ENCODE measurements at regions not wholly inside any gene's neighbourhood (a gene's known extent, or its start where the extent isn't known, plus 50 kb on each side); places are given as distances from the start of the nearest gene placed in this dataset.

GRCh38 chr14:87199381-87199780 lies 793.6 kb downstream of the GALC start:
- in situ Hi-C loops (cut with HindIII; ENCODE audit: low sequenced_read_pairs), result no loop called here

GRCh38 chr14:87196436-87196835 lies 796.5 kb downstream of the GALC start:
- in situ Hi-C loops (cut with HindIII; ENCODE audit: low sequenced_read_pairs), result no loop called here

DNA sequence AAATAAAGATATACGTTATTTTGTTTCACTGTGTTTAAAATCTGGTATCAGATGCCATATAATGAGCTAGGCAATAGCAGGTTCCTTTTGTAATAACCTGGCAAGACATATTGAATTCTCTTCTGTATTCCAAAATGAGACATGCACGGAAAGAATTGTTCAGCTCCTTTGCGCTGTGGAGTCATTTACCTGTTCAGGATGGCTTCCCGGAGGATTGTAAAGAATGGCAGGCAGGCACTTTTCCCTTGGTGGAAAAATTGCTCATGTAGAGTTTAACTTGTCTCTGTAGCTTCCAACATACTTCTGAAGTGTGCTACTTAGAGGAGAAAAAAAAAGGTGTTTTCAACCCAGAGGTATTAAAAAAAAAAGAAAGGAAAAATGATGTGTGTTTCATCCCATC lies 805.2 kb downstream of the GALC start:
- in situ Hi-C loops (cut with HindIII; ENCODE audit: low sequenced_read_pairs), result no loop called here

GRCh38 chr14:87186737-87187136 lies 806.2 kb downstream of the GALC start:
- in situ Hi-C loops (cut with HindIII; ENCODE audit: low sequenced_read_pairs), result no loop called here

GRCh38 chr14:87185961-87186560 lies 806.9 kb downstream of the GALC start:
- in situ Hi-C loops (cut with HindIII; ENCODE audit: low sequenced_read_pairs), result no loop called here

DNA sequence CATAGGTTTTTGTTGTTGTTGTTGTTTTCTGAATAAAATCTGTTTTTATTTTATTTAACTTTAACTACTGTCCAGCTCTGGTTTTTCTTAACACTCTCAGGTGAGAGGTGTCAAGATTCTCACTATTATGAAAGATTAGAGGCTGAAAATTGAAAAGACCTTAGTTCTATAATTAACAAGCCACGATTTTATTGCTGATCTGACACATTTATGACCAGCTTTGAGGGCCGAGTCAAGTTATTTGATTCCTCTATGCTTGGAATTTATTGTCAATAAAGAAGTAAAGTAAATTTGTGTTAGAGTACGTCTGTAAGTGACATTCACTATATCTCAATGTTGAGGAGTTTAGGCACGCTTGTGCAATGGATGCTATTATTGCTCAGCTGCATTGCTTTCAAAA lies 808.8 kb downstream of the GALC start:
- in situ Hi-C loops (cut with HindIII; ENCODE audit: low sequenced_read_pairs), result no loop called here

- in situ Hi-C loops (cut with HindIII; ENCODE audit: low sequenced_read_pairs), result no loop called here
These were observed 811.7 kb downstream of the GALC start for GRCh38 chr14:87181288-87181687.

DNA sequence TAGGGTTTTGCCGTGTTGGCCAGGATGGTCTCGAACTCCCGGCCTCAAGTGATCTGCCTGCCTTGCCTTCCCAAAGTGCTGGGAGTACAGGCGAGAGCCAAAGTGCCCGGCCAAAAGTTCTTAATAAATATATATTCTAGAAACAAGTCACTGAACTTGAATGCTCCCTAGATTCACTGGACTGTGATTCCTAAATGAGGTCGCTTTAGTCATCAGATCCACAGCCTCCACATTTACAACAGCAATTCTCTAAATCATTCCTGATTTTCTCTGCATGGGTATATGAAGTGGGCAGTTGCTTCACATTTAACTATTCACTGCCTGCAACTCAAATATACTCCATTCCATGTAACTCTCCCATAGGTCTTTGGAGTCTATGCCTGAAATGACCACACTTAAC lies 813.0 kb downstream of the GALC start:
- in situ Hi-C loops (cut with HindIII; ENCODE audit: low sequenced_read_pairs), result no loop called here

GRCh38 chr14:87178277-87178676 lies 814.7 kb downstream of the GALC start:
- in situ Hi-C loops (cut with HindIII; ENCODE audit: low sequenced_read_pairs), result no loop called here

DNA sequence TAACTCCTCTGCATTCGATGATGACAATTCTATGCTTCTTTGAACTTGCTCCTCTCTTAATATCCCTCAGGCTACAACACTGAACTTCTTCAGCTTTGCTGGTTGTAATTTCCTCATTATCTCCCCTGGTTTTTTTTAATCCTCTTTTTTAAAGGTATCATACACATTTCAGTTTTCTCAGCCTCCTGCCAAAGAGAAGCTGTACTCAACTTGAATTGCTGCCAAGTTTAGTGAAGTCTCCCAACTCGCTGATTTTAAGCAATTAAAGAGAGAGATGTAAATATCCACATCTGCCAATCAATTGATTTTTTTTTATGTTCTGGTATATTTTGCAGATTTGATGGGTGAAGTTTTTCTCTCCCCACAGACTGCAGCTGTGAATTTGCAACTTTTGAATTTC lies 817.8 kb downstream of the GALC start:
- in situ Hi-C loops (cut with HindIII; ENCODE audit: low sequenced_read_pairs), result no loop called here

- in situ Hi-C loops (cut with HindIII; ENCODE audit: low sequenced_read_pairs), result no loop called here
These were observed 821.8 kb downstream of the GALC start for GRCh38 chr14:87171141-87171540.

DNA sequence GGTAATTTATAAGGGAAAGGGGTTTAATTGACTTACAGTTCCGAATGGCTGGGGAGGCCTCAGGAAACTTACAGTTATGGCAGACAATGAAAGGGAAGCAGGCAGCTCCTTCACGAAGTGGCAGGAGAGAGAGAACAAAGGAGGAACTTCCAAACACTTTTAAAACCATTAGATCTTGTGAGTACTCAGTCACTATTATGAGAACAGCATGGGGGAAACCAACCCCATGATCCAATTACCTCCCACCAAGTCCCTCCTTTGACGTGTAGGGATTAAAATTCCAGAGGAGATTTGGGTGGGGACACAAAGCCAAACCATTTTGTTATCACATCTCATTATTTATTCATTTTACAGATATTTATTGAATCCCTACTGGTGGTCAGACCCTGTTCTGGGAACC lies 822.8 kb downstream of the GALC start:
- in situ Hi-C loops (cut with HindIII; ENCODE audit: low sequenced_read_pairs), result no loop called here

GRCh38 chr14:87169362-87169761 lies 823.6 kb downstream of the GALC start:
- in situ Hi-C loops (cut with HindIII; ENCODE audit: low sequenced_read_pairs), result loop anchor here (5.0 kb wide), 1 partner anchor 82 kb away; no protein-coding TSS in a partner anchor

- in situ Hi-C loops (cut with HindIII; ENCODE audit: low sequenced_read_pairs), result no loop called here
These were observed 831.5 kb downstream of the GALC start for GRCh38 chr14:87161502-87161901.

DNA sequence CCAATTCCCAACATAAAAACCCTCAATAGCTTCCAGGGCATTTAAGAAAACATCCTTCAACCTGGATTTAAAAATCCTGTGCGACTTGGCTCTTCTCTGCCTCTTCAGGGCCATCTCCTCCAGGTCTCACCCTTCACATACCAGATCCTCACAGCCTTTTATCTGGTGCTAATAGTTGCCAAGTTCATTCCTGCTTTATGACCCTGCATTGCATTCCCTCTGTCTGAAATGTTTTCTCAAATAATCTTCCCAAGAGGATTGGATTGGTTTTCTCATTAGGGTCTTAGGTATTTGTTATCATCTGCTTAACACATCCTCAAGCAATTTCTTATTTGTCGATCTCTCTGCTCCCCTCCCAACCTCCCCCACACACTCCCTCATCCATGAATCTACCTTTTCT lies 832.0 kb downstream of the GALC start:
- in situ Hi-C loops (cut with HindIII; ENCODE audit: low sequenced_read_pairs), result no loop called here

GRCh38 chr14:87158283-87158682 lies 834.7 kb downstream of the GALC start:
- in situ Hi-C loops (cut with HindIII; ENCODE audit: low sequenced_read_pairs), result no loop called here

GRCh38 chr14:87156878-87157277 lies 836.1 kb downstream of the GALC start:
- in situ Hi-C loops (cut with HindIII; ENCODE audit: low sequenced_read_pairs), result no loop called here

- in situ Hi-C loops (cut with HindIII; ENCODE audit: low sequenced_read_pairs), result no loop called here
These were observed 837.0 kb downstream of the GALC start for GRCh38 chr14:87155856-87156488.

DNA sequence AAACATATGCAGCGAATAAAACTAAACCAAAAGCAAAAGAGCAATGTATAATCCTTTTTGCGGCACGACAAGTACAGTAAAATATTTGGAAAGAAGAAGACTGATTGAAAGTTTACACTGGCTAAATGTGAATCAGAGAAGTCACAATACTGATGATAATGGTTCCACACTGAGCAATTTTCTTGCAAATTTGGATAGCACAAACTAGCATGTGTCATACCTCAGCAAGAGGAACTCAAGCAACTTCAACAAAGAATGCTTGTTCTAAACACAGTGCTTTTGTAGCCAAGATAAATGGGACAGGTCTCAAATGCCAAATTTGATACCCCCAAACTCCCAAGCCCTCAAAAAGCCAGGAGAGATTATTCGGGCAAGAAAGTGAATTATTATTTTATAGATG lies 839.1 kb downstream of the GALC start:
- in situ Hi-C loops (cut with HindIII; ENCODE audit: low sequenced_read_pairs), result no loop called here

- in situ Hi-C loops (cut with HindIII; ENCODE audit: low sequenced_read_pairs), result no loop called here
These were observed 839.6 kb downstream of the GALC start for GRCh38 chr14:87153391-87153790.

GRCh38 chr14:87152693-87153092 lies 840.3 kb downstream of the GALC start:
- in situ Hi-C loops (cut with HindIII; ENCODE audit: low sequenced_read_pairs), result no loop called here

DNA sequence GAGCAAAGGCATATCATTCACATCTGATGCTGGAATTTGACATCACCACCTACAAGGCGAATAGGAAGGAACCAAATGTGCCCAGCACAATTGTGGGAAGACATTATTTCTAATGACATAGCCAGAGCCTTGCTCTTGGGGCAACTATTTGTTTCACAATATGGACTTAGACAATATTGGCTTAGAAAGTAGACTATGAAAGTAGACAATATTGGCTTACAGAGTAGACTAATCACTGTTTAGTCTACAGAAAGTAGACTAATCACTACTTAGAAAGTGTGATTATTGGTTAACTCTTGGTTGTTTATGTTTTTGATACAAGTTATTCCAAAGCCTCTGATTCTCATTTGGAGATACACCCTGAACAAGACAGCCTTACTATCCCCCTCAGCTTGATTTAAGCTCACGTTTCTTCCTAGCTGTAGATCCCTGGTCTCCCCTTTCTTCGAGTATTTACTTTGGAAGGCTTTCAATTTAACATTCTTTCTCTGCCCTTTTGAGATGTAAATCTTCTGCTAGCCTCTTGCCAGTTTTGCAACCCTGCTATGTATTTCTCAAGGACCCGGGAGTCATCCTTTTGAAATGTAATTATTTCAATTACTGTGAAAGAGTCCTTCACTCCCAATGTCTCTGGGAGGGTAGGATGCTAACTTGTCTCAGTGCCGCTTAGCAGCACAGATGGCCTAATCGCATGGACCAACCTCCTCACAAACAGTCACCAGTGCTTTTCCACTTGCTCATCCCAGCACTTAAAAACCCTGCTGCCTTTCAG lies 843.2 kb downstream of the GALC start:
- in situ Hi-C loops (cut with HindIII; ENCODE audit: low sequenced_read_pairs), result no loop called here
